B cell (primary cell): ENCODE measurements at regions not wholly inside any gene's neighbourhood (a gene's known extent, or its start where the extent isn't known, plus 50 kb on each side); places are given as distances from the start of the nearest gene placed in this dataset.

ENCODE experiments used
- ATAC-seq: fragments of 200-7000 bp; cut with Tn5 transposase; one replicate; pipeline ENCODE4 v1.10.0; 2021; ENCODE audit warnings: low read depth, mild to moderate bottlenecking, moderate number of reproducible peaks, moderate library complexity
- CTCF ChIA-PET: fragments of 350-600 bp; sonication (Branson Sonifier 250); formaldehyde crosslinking; loops from one replicate; lab custom pipeline; 2021; ENCODE audit warnings: antibody characterized with exemption, inconsistent platforms; lab: Charles Lee
- POLR2A ChIA-PET: fragments of 350-600 bp; sonication (Branson Sonifier 250); formaldehyde crosslinking; loops from one replicate; lab custom pipeline; 2021; ENCODE audit warnings: antibody characterized with exemption; lab: Charles Lee
- DNase-seq: peaks from one replicate; pipeline ENCODE4 v3.0.0; 2013
- H2AFZ ChIP-seq: 2 replicates; pipeline ENCODE4 v1.6.1; 2012; ENCODE audit warnings: mild to moderate bottlenecking, low read depth, low read length; ENCODE audit not compliant: insufficient read depth, poor library complexity, severe bottlenecking
- H3K27ac ChIP-seq, 2 donors: 1 replicate in 1 of 2; 2 replicates in 1 of 2; pipeline ENCODE4 v1.5.1; 2012 to 2013; ENCODE audit warnings: low read length in 2 of 2, mild to moderate bottlenecking in 2 of 2, moderate library complexity in 1 of 2
- H3K27me3 ChIP-seq, 4 experiments: fragments of 200-600 bp in 1 of 4; sonication (generic) in 1 of 4; replicated peaks in 1 of 4; 1 replicate in 2 of 4; 2 replicates in 2 of 4; pipeline versions ENCODE4 v1.6.1 to v1.7.0; 2013 to 2016; ENCODE audit warnings: low read length in 3 of 4, mild to moderate bottlenecking in 2 of 4, mixed read lengths in 1 of 4, moderate library complexity in 1 of 4; ENCODE audit not compliant: insufficient read depth in 4 of 4, control insufficient read depth in 3 of 4; ENCODE audit errors: control extremely low read depth in 1 of 4
- H3K36me3 ChIP-seq, 2 experiments: replicated peaks in 1 of 2; 1 replicate in 1 of 2; 2 replicates in 1 of 2; pipeline versions ENCODE4 v1.6.1 to v1.7.1; 2013; ENCODE audit warnings: low read length in 1 of 2; ENCODE audit not compliant: insufficient read depth in 2 of 2, control insufficient read depth in 1 of 2; ENCODE audit errors: control extremely low read depth in 1 of 2, extremely low read depth in 1 of 2
- H3K4me1 ChIP-seq, 2 donors: fragments of 200-600 bp in 1 of 2; sonication (generic) in 1 of 2; 1 replicate in 1 of 2; 2 replicates in 1 of 2; pipeline versions ENCODE4 v1.5.1 to v1.6.1; 2013 to 2017; ENCODE audit warnings: low read length in 2 of 2; ENCODE audit not compliant: control insufficient read depth in 2 of 2, insufficient read depth in 2 of 2
- H3K4me2 ChIP-seq: replicated peaks from 2 replicates; pipeline ENCODE3; 2012; ENCODE audit warnings: mild to moderate bottlenecking, low read depth, low read length; ENCODE audit not compliant: poor library complexity, severe bottlenecking
- H3K4me3 ChIP-seq, 5 experiments: fragments of 200-600 bp in 1 of 5; sonication (generic) in 1 of 5; 1 replicate in 3 of 5; 2 replicates in 2 of 5; pipeline versions ENCODE4 v1.5.1 to v1.7.0; 2011 to 2016; ENCODE audit warnings: low read length in 4 of 5, mild to moderate bottlenecking in 4 of 5, low read depth in 2 of 5, control low read depth in 1 of 5, moderate library complexity in 1 of 5; ENCODE audit not compliant: insufficient read depth in 1 of 5; ENCODE audit errors: control extremely low read depth in 1 of 5, extremely low read depth in 1 of 5
- H3K79me2 ChIP-seq: fragments of 200-600 bp; sonication (generic); one replicate; pipeline ENCODE4 v1.6.0; 2016; ENCODE audit warnings: low read length; ENCODE audit not compliant: control insufficient read depth, insufficient read depth
- H3K9ac ChIP-seq: fragments of 200-600 bp; sonication (generic); 2 replicates; pipeline ENCODE4 v1.6.1; 2017; ENCODE audit warnings: mild to moderate bottlenecking, low read length, moderate library complexity
- H3K9me3 ChIP-seq, 3 donors: one replicate each; pipeline versions ENCODE4 v1.6.1 to v1.7.1; 2013; ENCODE audit warnings: low read length in 2 of 3; ENCODE audit not compliant: control insufficient read depth in 2 of 3, insufficient read depth in 1 of 3; ENCODE audit errors: control extremely low read depth in 1 of 3
- H4K20me1 ChIP-seq: 2 replicates; pipeline ENCODE4 v1.6.0; 2012; ENCODE audit warnings: mild to moderate bottlenecking, low read length; ENCODE audit not compliant: insufficient read depth, control insufficient read depth, poor library complexity, severe bottlenecking
- H3K27ac Mint-ChIP-seq: one replicate; pipeline ENCODE4 v1.8.0; 2021; ENCODE audit warnings: mixed read lengths
- H3K27me3 Mint-ChIP-seq: one replicate; pipeline ENCODE4 v1.8.0; 2021; ENCODE audit warnings: mixed read lengths
- H3K4me1 Mint-ChIP-seq: one replicate; pipeline ENCODE4 v1.8.0; 2021; ENCODE audit warnings: mixed read lengths
- H3K4me3 Mint-ChIP-seq: one replicate; pipeline ENCODE4 v1.8.0; 2021; ENCODE audit warnings: mixed read lengths
- H3K9me3 Mint-ChIP-seq: one replicate; pipeline ENCODE4 v1.8.0; 2022; ENCODE audit warnings: mixed read lengths; ENCODE audit not compliant: insufficient read depth
- CTCF ChIP-seq: fragments of 200-600 bp; IDR thresholded peaks from one replicate; pipeline ENCODE4 v1.8.0; 2022; ENCODE audit warnings: antibody characterized with exemption, mild to moderate bottlenecking
- EZH2 ChIP-seq: IDR thresholded peaks from 2 replicates; pipeline ENCODE4 v1.6.1; 2012; ENCODE audit warnings: borderline replicate concordance, low read depth, mild to moderate bottlenecking, moderate library complexity, low read length; ENCODE audit not compliant: insufficient read depth, poor library complexity, severe bottlenecking
- WGBS: methylation state at CpG from one replicate; pipeline ENCODE4 v1.1.5; 2013; ENCODE audit warnings: missing lambda C conversion rate; ENCODE audit not compliant: insufficient coverage; 5-methylcytosine and 5-hydroxymethylcytosine counted together
- intact Hi-C: fragments of 100-400 bp; cut with micrococcal nuclease; formaldehyde crosslinking; loops from one replicate; pipeline ENCODE4 v1.10.0; 2022

DNA sequence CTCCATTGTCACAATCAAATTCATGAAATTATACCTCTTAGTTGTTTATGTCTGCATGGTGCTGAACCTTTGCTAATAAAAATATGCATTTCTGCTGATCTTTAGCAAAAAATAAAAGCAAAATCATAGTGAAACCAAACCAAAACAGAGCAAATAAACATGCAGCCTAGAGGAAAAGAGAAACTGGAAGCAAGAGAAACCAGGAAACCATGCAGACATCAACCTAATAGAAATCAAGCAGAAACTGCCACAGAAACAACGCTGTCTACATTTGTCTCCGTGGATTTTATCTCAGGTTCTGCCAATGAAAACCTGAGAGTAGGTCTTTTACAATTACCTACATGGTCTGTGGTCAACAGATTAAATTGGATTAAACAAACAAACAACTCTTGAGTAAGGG is 173.7 kb downstream of the SYT10 start:
- H3K9me3 ChIP-seq: no peaks in the 10 kb centered on the region

GRCh38 chr12:33265033-33265731 is 174.4 kb downstream of the SYT10 start:
- ChIA-PET POLR2A (no interaction called here), CTCF (no interaction called here)
- Histone ChIP-seq H2AFZ (no peak overlapping the region), H3K27me3 (no peaks in the 10 kb centered on the region), H3K79me2 (no peaks in the 10 kb centered on the region), H3K9ac (no peak overlapping the region), H3K4me3 (no peak overlapping the region), H4K20me1 (no peaks in the 10 kb centered on the region), H3K36me3 (no peaks in the 10 kb centered on the region), H3K4me1 (no peaks in the 10 kb centered on the region), H3K27ac (no peak overlapping the region), H3K9me3 (no peaks in the 10 kb centered on the region), H3K4me2 (no peak overlapping the region)
- intact Hi-C loops: no loop called here
- TF ChIP-seq EZH2 (no peak), CTCF (no peak)
- Mint-ChIP-seq H3K27me3 (no peaks in the 10 kb centered on the region), H3K4me3 (no peak overlapping the region), H3K4me1 (no peaks in the 10 kb centered on the region), H3K9me3 (peaks cover 4% of the 10 kb centered on the region), H3K27ac (no peak overlapping the region)
- DNase-seq: no peak
- no peak for ATAC-seq
- no CpG with 5 or more reads among the region's 1 CpG for WGBS

More for the DNA sequence above, 173.7 kb downstream of the SYT10 start:
- Histone ChIP-seq H3K4me2 (no peak overlapping the region), H3K79me2 (no peaks in the 10 kb centered on the region), H3K9ac (no peak overlapping the region), H4K20me1 (no peaks in the 10 kb centered on the region), H3K27ac (no peak overlapping the region), H3K36me3 (no peaks in the 10 kb centered on the region), H3K4me3 (no peak overlapping the region), H2AFZ (no peak overlapping the region), H3K27me3 (no peaks in the 10 kb centered on the region), H3K4me1 (no peaks in the 10 kb centered on the region)
- TF ChIP-seq CTCF: no peak
- no peak for TF ChIP-seq EZH2
- no peaks in the 10 kb centered on the region for H3K27me3 Mint-ChIP-seq
- CTCF ChIA-PET: no interaction called here
- WGBS: no CpG with 5 or more reads among the region's 2 CpGs
- no peak overlapping the region for H3K4me3 Mint-ChIP-seq
- DNase-seq (no peak), ATAC-seq (no peak)
- intact Hi-C loops: no loop called here
- POLR2A ChIA-PET: no interaction called here
- no peak overlapping the region for H3K27ac Mint-ChIP-seq
- H3K4me1 Mint-ChIP-seq: no peaks in the 10 kb centered on the region
- H3K9me3 Mint-ChIP-seq: peaks cover 4% of the 10 kb centered on the region
